GM13977 (cell line): ENCODE measurements at regions not wholly inside any gene's neighbourhood (a gene's known extent, or its start where the extent isn't known, plus 50 kb on each side); places are given as distances from the start of the nearest gene placed in this dataset.
"Not testable (repeated sequence)": the region's sequence is repeated elsewhere in the genome, so short reads cannot be mapped to it uniquely, and the experiment has no call there.

Experiments used
- DNase-seq: peaks from one replicate; pipeline ENCODE4 v3.0.0; 2012; ENCODE audit warnings: low spot score
- in situ Hi-C: fragments of 300-500 bp; cut with MboI; formaldehyde crosslinking; loops from one replicate; pipeline ENCODE4 v1.12.0; 2022; ENCODE audit warnings: low sequenced_read_pairs, low pct_unique_long_range_greater_than_20kb, mixed read lengths, inconsistent platforms; ENCODE audit not compliant: unreplicated experiment
- TF ChIP-seq, protein P1 (sequence below): IDR thresholded peaks from 2 replicates; pipeline ENCODE4 v1.5.1; 2012; ENCODE audit warnings: mild to moderate bottlenecking, control low read depth; ENCODE audit not compliant: insufficient read depth; ENCODE audit errors: extremely low read depth, missing control alignments

- in situ Hi-C loops, result no loop called here
- no peak for DNase-seq
- TF ChIP-seq, protein P1, sequence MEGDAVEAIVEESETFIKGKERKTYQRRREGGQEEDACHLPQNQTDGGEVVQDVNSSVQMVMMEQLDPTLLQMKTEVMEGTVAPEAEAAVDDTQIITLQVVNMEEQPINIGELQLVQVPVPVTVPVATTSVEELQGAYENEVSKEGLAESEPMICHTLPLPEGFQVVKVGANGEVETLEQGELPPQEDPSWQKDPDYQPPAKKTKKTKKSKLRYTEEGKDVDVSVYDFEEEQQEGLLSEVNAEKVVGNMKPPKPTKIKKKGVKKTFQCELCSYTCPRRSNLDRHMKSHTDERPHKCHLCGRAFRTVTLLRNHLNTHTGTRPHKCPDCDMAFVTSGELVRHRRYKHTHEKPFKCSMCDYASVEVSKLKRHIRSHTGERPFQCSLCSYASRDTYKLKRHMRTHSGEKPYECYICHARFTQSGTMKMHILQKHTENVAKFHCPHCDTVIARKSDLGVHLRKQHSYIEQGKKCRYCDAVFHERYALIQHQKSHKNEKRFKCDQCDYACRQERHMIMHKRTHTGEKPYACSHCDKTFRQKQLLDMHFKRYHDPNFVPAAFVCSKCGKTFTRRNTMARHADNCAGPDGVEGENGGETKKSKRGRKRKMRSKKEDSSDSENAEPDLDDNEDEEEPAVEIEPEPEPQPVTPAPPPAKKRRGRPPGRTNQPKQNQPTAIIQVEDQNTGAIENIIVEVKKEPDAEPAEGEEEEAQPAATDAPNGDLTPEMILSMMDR, result no peak
Observed at GRCh38 chr2:21233194-21233593, 109.4 kb downstream of the TDRD15 start.

- DNase-seq, result no peak
- TF ChIP-seq, protein P1, result no peak
- in situ Hi-C loops, result no loop called here
Observed at GRCh38 chr2:21234001-21234400, 110.2 kb downstream of the TDRD15 start.

DNA sequence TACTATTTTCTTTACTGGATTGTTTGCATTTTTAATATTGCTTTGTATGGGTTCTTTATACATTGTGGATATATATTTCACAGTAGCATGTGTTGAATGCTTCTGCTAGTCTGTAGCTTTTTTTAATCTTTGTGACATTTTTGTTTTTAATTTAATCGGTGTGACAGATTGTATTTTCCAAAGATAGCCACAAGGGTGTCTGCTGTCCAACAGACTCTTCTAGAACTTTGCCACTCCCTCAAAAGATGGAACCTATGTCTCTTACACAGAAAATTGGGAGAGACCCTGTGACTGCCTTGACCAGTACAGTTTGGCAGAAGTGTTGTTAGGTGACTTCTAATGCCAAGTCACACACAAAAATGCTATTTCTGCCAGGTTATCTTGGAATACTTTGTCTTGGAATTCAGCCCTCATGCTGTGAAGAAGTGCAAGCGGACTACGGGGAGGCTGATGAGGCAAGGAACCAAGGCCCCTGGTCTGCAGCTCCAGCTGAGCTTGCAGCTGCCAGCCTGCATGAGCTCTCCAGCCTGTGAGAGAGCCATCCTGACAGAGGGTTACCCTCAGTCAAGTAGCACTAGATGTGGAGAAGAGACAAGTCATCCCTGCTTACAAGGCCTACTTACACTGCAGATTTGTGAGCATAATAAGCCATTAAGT is 110.8 kb downstream of the TDRD15 start:
- DNase-seq, result no peak
- in situ Hi-C loops, result no loop called here
- TF ChIP-seq, protein P1, result no peak

DNA sequence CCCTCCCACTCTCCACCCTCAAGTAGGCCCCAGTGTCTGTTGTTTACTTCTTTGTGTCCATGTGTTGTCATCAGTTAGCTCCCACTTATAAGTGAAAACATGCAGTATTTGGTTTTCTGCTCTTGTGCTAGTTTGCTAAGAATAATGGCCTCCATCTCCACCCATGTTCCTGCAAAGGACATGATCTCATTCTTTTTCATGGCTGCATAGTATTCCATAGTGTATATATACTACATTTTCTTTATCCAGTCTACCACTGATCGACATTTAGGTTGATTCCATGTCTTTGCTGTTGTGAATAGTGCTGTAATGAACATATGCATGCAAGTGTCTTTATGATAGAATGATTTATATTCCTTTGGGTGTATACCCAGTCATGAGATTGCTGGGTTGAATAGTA is 116.0 kb downstream of the TDRD15 start:
- in situ Hi-C loops, DNase-seq: not testable (repeated sequence)

DNA sequence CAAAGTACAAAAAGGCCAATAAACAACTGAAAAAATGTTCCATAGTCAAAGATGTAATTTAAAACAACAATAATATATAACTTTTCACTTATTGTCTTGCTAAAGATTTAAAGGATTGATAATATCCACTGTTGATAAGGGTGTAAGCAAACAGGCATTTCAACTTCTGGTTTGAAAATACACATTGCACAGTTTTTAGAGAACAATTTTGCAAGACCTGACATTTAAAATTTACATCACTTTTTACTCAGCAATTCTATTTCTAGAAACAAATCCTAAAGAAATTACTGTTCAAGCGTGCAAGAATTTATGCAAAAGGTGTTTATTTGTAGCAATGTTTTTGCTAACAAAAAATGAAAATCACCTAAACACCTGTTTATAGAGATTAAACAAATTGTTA is 120.4 kb downstream of the TDRD15 start:
- TF ChIP-seq, protein P1, result no peak
- DNase-seq, result no peak
- in situ Hi-C loops, result no loop called here

- no peak for DNase-seq
- TF ChIP-seq, protein P1, result no peak
- in situ Hi-C loops, result no loop called here
Observed at GRCh38 chr2:21245565-21245964, 121.8 kb downstream of the TDRD15 start.

GRCh38 chr2:21249367-21249766 is 125.6 kb downstream of the TDRD15 start:
- TF ChIP-seq, protein P1, result no peak
- DNase-seq, result no peak

More at GRCh38 chr2:21249367-21249766, 125.6 kb downstream of the TDRD15 start:
- in situ Hi-C loops, result no loop called here
